ENCODE measurements at regions not wholly inside any gene's neighbourhood (a gene's known extent, or its start where the extent isn't known, plus 50 kb on each side); places are given as distances from the start of the nearest gene placed in this dataset.
"Not testable (repeated sequence)": the region's sequence is repeated elsewhere in the genome, so short reads cannot be mapped to it uniquely, and the experiment has no call there.

DNA sequence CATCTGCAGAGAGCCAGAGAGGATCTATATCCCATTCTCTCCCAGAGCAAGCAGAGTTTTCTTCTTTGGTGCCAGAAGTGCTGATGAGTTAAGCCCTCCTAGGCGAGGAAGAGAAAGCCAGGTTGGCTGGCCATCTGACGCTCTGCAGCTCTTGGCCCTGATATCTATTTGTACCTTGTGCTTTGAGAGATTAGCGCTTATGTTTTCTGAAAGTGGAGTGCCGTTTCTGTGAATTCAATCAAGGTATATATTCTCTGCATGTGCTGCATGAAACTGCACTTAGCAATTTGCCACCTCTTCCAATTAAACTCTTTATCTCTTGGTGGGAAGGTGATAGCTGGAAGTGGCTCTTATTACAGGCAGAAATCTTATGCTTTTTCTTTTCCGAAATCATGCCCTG is 177.5 kb downstream of the LPIN1 start:
- no peak for DNase-seq

DNA sequence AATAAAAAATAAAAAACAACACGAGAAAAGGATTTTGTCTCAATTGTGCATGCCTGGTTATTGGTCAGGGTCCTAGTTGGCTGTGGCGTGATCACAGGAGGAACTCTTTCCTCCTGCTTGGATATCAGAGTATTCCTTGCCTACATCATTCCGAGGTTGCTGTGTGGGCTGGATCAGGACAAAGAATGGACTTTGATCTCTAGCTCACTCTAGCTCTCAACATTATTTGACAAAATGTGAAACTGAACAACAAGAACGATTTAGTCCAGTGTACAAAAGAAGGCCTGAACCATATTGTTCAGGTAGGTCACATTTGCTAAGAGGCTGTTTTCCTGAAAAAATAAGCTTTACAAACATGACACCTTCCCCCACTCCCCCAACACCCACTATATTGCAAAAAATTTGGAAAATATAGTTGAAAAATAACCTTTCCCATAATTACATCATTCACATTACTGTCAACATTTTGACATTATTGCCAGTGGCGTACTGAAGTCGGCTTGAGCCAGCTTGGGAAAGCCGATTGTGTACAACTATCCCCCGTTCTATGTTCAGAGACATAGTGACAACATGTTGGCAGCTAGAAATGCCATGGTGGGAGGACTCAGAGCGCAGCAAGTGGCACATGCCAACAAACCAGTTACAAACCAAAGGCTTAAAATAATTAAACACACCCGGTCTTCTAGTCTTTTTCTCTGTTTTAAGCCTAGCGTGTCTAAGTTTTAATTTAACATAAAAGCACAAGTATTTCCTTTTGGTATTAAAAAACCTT is 179.0 kb downstream of the LPIN1 start:
- DNase-seq, result no peak

- no peak for DNase-seq
These were observed 183.9 kb downstream of the LPIN1 start for GRCh38 chr2:11930211-11930761.

GRCh38 chr2:11932048-11932512 is 185.6 kb downstream of the LPIN1 start:
- no peak for DNase-seq

- DNase-seq, result no peak
These were observed 186.5 kb downstream of the LPIN1 start for GRCh38 chr2:11932962-11933361.

DNA sequence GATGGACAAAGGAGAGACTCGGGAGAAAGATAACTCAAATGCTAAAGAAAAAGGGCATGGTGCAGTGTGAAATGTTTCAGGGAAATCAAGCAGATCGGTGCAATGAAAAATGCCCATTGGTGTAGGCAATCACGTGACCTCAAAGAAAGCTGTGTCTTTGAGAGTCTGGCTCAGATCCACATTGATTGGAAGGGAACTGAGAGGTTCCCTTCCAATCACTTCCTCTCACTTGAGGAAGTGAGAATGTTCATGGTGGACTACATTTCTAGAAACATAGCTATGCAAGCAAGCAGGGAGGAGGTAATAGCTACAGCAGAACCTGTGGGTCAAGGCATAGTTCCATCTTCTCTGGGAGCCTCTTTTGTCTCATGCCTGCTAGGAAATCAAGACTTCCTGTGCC is 187.4 kb downstream of the LPIN1 start:
- no peak for DNase-seq

DNA sequence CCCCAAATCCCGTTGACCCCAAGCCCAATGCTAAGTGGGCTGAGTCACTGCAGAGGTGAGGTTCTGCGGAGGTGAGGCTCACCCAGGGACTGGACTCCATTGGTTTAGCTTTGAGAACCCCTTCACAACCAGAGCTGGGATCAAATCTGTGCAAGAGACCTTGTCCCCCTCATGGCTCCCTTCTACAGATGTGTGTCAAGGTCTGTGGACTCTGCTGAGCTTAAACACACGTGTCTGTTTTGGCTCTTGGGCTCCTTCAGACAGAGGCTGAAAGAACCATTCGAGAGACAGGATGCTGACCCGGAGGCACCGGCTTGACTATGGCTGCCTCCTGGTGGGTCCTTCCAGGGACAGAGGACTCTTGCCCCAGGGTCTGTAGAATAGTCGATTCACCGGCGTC is 190.3 kb downstream of the LPIN1 start:
- DNase-seq, result no peak

- no peak for DNase-seq
These were observed 191.8 kb downstream of the LPIN1 start for GRCh38 chr2:11938196-11938595.

GRCh38 chr2:11939523-11939922 is 193.1 kb downstream of the LPIN1 start:
- DNase-seq, result no peak

- no peak for DNase-seq
These were observed 193.8 kb downstream of the LPIN1 start for GRCh38 chr2:11940121-11940743.

- DNase-seq, result no peak
These were observed 194.4 kb downstream of the LPIN1 start for GRCh38 chr2:11940799-11941198.

DNA sequence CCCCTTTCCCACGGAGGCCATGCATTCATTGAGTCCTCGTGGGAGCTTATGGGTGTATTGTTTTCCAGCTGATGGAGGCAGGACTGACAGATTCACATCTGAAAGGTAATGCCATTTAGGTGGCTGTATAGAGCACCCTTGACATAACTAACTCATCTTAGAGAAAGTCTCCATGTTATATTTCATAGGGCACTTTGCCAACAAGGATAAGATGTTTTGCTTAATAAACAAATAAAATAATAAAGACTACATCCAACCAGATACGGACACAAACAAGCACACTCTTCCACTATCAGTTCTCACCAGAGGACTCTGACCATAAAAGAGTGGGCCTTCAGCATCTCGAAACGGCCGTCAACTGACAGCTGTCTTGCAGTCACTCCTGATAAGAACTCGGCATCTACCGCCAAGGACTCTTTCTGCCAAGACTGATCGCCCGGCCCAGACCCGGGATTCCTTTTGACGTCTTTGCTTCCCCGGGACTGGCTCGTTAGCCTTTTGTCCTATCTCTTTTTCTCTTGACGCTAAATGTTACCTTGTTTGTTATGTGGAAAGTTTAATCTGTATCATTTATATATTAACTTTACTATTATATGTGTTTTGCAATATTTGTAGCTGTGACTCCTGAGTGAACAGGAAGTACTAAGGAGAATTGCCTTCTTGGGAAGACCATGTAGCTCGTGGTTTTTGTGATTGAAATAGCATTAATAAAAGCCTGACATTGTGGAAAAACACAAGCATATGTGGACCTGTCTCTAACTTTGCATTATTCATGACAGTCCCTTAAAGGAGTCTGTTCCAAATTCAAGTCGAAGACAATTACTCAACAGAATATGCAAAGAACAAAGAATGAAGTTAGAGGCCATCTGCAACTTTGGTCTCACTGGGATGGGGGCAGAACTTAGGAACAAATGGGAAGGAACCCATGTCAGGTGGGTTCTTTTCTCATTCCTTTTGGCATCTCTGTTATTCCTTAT is 195.1 kb downstream of the LPIN1 start:
- no peak for DNase-seq

GRCh38 chr2:11942178-11942569 is 195.7 kb downstream of the LPIN1 start:
- DNase-seq, result no peak

DNA sequence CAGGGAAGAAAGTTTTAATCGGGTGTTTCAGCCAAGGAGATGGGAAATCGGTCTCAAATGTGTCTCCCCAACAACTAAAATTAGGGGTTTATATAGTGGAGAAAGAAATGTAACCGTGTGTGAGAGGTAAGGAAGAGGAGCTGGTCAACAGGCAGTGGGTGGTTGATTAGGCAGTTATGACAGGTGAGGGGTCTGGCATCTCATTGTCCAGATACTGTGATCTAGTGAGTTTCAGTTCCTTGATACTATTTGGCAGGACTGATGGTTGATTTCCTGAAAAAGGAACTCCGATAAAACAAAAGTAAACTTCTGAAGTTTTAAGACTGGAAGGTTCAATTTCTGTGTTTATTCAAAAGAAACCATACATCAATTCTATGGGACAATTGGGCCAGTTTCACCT is 197.9 kb downstream of the LPIN1 start:
- DNase-seq, result no peak

GRCh38 chr2:11945139-11946126 is 199.0 kb downstream of the LPIN1 start:
- DNase-seq, result peak in 1 of 2 donors; percentile 3

- no peak for DNase-seq
These were observed 201.5 kb downstream of the LPIN1 start for GRCh38 chr2:11947956-11948355.

GRCh38 chr2:11949732-11950523 is 203.5 kb downstream of the LPIN1 start:
- no peak for DNase-seq

- DNase-seq, result no peak
These were observed 204.5 kb downstream of the LPIN1 start for GRCh38 chr2:11950896-11951295.

- DNase-seq, result not testable (repeated sequence)
These were observed 205.1 kb downstream of the LPIN1 start for GRCh38 chr2:11951492-11951891.

GRCh38 chr2:11953258-11953657 is 206.8 kb downstream of the LPIN1 start:
- DNase-seq, result no peak

DNA sequence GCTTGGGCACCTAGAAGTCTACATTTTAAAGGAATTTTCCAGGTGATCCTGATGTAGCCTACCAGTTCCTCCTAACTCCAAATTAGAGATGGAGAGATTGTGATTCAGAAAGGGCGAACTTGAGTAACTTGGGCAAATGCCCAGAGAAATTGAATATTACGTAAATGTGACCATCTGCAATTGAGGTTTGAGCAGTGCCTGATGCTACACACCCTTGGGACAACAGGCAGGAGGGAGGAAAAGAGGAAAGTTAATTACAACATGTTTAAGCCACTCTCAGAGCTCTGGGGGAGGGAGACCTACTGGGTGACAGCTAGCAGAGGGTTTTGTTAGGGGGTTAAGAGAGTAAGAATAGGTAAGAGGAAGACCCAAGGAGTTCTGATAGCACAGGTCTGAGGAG is 208.9 kb downstream of the LPIN1 start:
- no peak for DNase-seq
